ENCODE measurements at regions not wholly inside any gene's neighbourhood (a gene's known extent, or its start where the extent isn't known, plus 50 kb on each side); places are given as distances from the start of the nearest gene placed in this dataset.

DNA sequence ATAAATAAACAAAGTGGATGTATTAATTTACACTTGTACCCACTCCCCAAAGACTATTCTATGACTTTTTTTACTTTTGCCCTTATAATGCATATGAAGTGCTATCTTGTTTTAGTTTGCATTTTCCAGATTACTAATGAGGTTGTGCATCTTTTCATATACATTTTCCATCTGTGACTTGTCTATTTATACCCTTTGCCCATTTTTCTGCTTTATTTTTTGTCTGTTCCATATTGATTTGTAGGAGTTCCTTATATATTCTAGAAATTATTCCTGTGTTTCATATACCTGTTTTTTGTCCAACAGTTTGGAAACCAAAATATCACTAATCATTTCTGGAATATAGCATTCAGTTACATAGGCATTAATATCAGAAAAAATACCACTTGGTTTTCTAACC is 54.0 kb upstream of the SLC30A5 start:
- in situ Hi-C loops (cut with HindIII; ENCODE audit: low sequenced_read_pairs), result no loop called here

DNA sequence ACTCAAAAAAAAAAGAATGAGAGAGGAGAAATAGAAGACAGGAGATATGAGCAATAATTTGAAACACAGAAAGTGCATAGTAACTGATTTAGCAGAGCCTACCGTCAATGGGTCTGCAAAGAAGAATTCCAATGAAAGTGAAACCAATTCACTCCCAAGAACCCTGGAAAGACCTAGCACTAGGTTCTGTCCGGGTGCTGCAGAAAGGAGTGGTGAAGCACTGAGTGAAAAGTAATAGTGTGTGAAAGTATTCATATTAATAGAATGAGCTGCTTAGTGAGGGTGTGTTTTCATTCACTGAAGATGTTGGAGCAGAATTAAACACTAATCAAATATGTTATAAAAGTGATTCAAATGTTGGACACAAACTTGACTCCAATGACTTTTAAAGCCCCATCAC is 51.3 kb upstream of the SLC30A5 start:
- in situ Hi-C loops (cut with HindIII; ENCODE audit: low sequenced_read_pairs), result no loop called here

DNA sequence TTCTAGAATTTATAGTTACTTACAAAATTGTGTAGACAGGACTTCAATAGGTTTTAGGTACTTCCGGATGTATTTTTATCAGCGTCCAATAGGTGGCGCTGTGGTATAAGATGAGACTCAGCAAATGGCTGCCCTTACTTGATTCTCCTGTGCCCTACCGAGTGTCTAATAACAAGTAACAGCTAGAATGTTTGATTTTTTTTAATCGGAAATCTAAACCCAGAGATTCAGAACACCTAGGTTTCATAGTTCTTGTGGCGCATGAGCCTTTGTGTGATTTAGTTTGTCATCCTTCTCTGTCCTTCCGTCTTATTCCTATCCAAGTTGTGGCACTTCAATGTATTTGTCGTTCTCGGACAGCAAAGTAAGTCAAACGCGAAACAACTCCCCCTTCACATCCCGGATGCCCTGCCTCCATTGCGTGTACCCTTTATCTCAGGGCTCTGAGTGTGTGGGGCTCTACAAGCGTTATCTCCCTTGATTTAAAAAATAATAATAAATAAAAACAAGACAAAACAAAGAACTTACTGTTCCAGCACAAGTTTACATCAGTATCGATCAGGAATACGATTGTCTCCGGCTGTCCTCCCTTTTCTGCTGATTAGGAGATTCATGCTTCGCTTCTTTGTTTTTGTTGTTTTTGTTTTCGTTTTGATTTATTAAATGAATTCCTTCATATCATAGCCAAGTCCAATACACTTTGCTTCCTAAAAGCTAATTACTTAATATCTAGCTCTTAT is 50.7 kb upstream of the SLC30A5 start:
- in situ Hi-C loops (cut with HindIII; ENCODE audit: low sequenced_read_pairs), result no loop called here

DNA sequence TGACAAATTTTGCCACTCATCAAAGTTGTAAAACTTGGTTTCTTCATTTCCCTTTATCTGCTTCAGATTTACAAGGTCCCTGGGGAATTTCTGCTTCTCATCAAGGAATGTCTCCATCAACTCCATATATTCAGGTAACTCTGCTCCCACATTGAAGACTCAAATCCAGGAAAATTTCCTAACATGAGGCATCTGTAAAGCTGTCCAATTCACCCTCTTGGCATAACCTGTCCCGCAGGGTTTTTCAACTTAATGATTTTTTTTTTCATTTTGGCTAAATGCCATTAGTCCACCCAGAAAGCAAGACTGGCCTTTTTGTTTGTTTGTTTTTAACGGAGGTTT is 50.2 kb upstream of the SLC30A5 start:
- in situ Hi-C loops (cut with HindIII; ENCODE audit: low sequenced_read_pairs), result no loop called here
